NCI-H128 (cell line): ENCODE measurements at regions not wholly inside any gene's neighbourhood (a gene's known extent, or its start where the extent isn't known, plus 50 kb on each side); places are given as distances from the start of the nearest gene placed in this dataset.
"Not testable (repeated sequence)": the region's sequence is repeated elsewhere in the genome, so short reads cannot be mapped to it uniquely, and the experiment has no call there.

ENCODE experiments used
- DNase-seq: peaks from one replicate; lab custom pipeline; 2025; ENCODE audit not compliant: unreplicated experiment; lab: John Stamatoyannopoulos, UW

- DNase-seq, result no peak
These were observed 331.4 kb upstream of the CDH5 start for GRCh38 chr16:66035096-66035495.

GRCh38 chr16:66032841-66033240 lies 333.6 kb upstream of the CDH5 start:
- DNase-seq, result no peak

GRCh38 chr16:66030036-66030435 lies 336.5 kb upstream of the CDH5 start:
- DNase-seq, result no peak

- DNase-seq, result no peak
These were observed 337.8 kb upstream of the CDH5 start for GRCh38 chr16:66028510-66029216.

- DNase-seq, result no peak
These were observed 339.6 kb upstream of the CDH5 start for GRCh38 chr16:66026787-66027330.

GRCh38 chr16:66026211-66026610 lies 340.3 kb upstream of the CDH5 start:
- DNase-seq, result no peak

- no peak for DNase-seq
These were observed 340.7 kb upstream of the CDH5 start for GRCh38 chr16:66025751-66026150.

- not testable (repeated sequence) for DNase-seq
These were observed 341.9 kb upstream of the CDH5 start for GRCh38 chr16:66024567-66024966.

- no peak for DNase-seq
These were observed 343.0 kb upstream of the CDH5 start for GRCh38 chr16:66023481-66023880.

DNA sequence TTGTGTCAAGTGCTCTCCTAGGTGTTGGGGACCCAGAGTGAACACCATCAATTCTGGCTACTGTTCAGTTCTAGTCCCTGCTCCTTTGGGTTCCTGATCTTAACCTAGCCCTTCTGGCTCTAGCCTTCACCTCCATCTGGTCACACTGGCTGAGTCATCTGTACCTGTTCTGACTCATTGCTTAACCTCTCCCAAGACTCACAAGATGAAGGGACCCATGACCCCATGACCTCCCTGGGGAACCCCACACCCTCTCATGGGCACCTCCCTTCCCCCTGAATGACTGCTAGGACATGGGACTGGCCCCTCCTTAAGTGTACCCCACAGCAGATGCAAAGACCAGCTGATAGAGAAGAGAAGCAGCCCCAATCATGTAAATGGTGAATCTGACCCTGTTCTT lies 345.8 kb upstream of the CDH5 start:
- DNase-seq, result no peak

GRCh38 chr16:66020046-66020445 lies 346.4 kb upstream of the CDH5 start:
- no peak for DNase-seq

- DNase-seq, result not testable (repeated sequence)
These were observed 347.0 kb upstream of the CDH5 start for GRCh38 chr16:66019502-66019901.

DNA sequence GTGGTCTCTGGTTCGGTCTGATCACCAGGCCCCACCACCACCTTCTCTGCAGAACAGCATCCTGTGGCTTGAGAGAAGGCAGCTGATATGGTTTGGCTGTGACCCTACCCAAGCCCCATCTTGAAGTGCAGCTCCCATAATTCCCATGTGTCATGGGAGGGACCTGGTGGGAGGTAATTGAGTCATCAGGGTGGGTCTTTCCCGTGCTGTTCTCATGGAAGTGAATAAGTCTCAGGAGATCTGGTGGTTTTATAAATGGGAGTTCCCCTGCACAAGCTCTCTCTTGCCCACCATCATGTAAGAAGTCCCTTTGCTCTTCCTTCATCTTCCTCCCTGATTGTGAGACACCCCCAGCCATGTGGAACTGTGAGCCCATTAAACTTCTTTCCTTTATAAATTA lies 352.3 kb upstream of the CDH5 start:
- DNase-seq, result no peak

DNA sequence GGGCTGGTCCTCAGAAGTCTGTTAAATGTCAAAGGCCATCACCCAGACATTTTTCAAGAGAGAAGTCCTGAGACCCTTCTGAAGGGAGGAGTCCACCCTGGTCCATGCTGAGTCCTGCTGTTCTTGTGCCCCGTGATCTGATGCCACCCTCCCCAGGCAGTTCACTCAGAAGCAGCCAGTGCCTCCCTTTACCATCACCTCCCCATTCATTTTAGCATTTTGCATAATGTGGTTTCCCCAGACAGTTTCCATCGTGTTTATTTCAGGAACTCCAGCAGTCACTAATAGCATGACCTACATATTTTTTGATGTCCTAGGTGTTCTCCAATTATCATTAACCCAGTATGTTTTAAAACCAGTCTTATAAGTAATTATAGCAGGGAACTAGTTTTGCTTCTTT lies 353.0 kb upstream of the CDH5 start:
- DNase-seq, result no peak

DNA sequence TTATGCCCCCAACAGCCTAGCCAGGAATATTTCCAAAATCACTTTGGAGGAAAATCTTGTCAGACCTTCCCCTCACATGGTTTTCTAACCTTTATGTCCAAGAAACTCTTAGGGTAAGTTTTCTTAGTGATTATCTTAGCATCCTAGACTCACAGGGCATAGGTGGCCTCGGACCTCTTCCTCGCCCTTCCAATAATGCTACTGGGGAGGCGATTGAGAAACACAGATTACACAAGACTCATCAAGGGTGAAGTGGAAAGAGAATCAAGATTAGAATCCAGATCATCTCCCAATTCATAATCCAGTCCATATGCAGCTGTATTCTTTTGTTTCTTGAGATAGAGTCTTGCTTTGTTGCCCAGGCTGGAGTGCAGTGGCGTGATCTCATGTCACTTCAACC lies 358.4 kb upstream of the CDH5 start:
- no peak for DNase-seq

- no peak for DNase-seq
These were observed 358.8 kb upstream of the CDH5 start for GRCh38 chr16:66007717-66008116.

DNA sequence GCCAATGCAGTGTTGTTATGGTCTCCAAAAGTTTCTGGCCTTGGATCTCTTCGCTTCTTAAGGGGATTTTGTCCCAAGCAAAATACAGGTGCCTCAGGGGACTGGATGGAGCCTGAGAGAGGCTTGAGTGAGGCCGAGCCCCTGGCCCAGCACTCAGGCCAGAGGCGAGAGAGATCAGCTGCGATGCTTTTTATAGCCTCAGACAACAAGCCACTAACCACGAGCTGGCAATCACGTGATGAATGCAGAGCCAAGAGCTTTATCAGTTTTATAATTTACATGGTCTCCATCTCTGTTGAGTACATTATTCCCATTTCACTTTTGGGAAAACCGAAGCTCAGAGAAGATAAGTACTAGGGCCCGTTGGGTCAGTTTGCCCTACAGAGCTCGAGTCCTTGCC lies 360.0 kb upstream of the CDH5 start:
- no peak for DNase-seq

DNA sequence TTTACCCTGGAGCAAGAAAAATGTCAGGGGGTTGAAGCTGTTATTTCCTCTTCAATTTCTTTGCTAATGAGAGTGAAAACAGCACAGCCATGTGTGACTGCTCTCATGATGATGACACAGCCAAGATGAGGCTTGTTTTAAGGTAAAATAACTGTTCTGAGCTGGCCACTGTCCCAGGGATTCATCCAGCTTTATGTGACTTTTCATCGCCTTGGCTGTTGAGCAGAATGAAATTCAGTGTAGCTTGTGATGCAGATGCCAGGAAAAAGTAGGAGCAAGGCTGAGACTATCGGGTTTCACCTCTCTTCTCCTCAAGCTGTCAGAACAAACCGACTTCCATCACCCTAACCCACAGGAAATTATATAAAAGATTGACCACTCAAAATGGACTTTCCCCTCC lies 361.8 kb upstream of the CDH5 start:
- no peak for DNase-seq

- no peak for DNase-seq
These were observed 363.3 kb upstream of the CDH5 start for GRCh38 chr16:66003201-66003600.

- DNase-seq, result no peak
These were observed 363.9 kb upstream of the CDH5 start for GRCh38 chr16:66002601-66003000.

- DNase-seq, result no peak
These were observed 365.1 kb upstream of the CDH5 start for GRCh38 chr16:66001432-66001831.

- no peak for DNase-seq
These were observed 368.0 kb upstream of the CDH5 start for GRCh38 chr16:65998443-65998842.

- DNase-seq, result no peak
These were observed 372.2 kb upstream of the CDH5 start for GRCh38 chr16:65994291-65994690.
